HEK293T (cell line): ENCODE measurements at regions not wholly inside any gene's neighbourhood (a gene's known extent, or its start where the extent isn't known, plus 50 kb on each side); places are given as distances from the start of the nearest gene placed in this dataset.

Source experiments
- ARNT ChIP-seq: fragments of 450-650 bp; IDR thresholded peaks from 2 replicates; pipeline ENCODE4 v1.6.1; 2017; ENCODE audit warnings: mild to moderate bottlenecking
- BHLHE40 ChIP-seq: fragments of 450-650 bp; IDR thresholded peaks from 2 replicates; pipeline ENCODE4 v1.6.1; 2016; ENCODE audit warnings: mild to moderate bottlenecking, moderate library complexity, borderline replicate concordance
- CTBP1 ChIP-seq: fragments of 450-650 bp; IDR thresholded peaks from 2 replicates; pipeline ENCODE4 v1.6.1; 2016; ENCODE audit warnings: borderline replicate concordance
- ELF4 ChIP-seq: fragments of 450-650 bp; IDR thresholded peaks from 2 replicates; pipeline ENCODE4 v1.6.1; 2017; ENCODE audit warnings: antibody characterized with exemption
- FOXA1 ChIP-seq: fragments of 450-650 bp; IDR thresholded peaks from 2 replicates; pipeline ENCODE4 v1.6.1; 2016; ENCODE audit warnings: mild to moderate bottlenecking
- FOXK2 ChIP-seq: fragments of 450-650 bp; IDR thresholded peaks from 2 replicates; pipeline ENCODE4 v1.6.1; 2016; ENCODE audit warnings: mild to moderate bottlenecking
- LEF1 ChIP-seq: fragments of 450-650 bp; IDR thresholded peaks from 2 replicates; pipeline ENCODE4 v1.6.1; 2017; ENCODE audit warnings: mild to moderate bottlenecking, borderline replicate concordance
- NFRKB ChIP-seq: fragments of 450-650 bp; IDR thresholded peaks from 2 replicates; pipeline ENCODE4 v1.6.1; 2016; ENCODE audit warnings: mild to moderate bottlenecking, moderate library complexity
- TF ChIP-seq, protein P1 (sequence below): fragments of 450-650 bp; IDR thresholded peaks from 2 replicates; pipeline ENCODE4 v1.6.1; 2016

GRCh38 chr6:23696992-23697391, 429.0 kb upstream of the NRSN1 start:
- TF ChIP-seq ARNT (no peak), FOXK2 (no peak), CTBP1 (no peak), ELF4 (no peak), LEF1 (no peak), BHLHE40 (no peak), FOXA1 (no peak), NFRKB (no peak)
- TF ChIP-seq, protein P1, sequence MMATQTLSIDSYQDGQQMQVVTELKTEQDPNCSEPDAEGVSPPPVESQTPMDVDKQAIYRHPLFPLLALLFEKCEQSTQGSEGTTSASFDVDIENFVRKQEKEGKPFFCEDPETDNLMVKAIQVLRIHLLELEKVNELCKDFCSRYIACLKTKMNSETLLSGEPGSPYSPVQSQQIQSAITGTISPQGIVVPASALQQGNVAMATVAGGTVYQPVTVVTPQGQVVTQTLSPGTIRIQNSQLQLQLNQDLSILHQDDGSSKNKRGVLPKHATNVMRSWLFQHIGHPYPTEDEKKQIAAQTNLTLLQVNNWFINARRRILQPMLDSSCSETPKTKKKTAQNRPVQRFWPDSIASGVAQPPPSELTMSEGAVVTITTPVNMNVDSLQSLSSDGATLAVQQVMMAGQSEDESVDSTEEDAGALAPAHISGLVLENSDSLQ: no peak
